ENCODE measurements at regions not wholly inside any gene's neighbourhood (a gene's known extent, or its start where the extent isn't known, plus 50 kb on each side); places are given as distances from the start of the nearest gene placed in this dataset.

DNA sequence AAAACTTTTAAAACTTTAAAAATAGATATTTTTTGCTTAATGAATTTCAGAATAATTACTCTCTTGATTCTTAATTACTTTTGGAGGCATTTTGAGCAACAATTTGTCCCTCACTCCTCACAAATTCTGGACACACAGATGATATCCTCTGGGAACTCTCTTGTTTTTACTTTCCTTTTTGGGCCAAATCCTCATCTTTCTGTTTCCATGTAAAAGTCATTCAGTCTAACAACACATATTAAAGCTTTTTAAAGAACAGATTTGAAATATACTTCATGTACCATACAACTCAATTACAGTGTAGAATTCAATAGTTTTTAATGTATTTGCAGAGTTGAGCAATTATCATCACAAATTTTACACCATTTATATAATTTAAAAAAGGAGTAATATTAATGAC lies 983.1 kb downstream of the STIM2 start:
- TF ChIP-seq, protein P1, sequence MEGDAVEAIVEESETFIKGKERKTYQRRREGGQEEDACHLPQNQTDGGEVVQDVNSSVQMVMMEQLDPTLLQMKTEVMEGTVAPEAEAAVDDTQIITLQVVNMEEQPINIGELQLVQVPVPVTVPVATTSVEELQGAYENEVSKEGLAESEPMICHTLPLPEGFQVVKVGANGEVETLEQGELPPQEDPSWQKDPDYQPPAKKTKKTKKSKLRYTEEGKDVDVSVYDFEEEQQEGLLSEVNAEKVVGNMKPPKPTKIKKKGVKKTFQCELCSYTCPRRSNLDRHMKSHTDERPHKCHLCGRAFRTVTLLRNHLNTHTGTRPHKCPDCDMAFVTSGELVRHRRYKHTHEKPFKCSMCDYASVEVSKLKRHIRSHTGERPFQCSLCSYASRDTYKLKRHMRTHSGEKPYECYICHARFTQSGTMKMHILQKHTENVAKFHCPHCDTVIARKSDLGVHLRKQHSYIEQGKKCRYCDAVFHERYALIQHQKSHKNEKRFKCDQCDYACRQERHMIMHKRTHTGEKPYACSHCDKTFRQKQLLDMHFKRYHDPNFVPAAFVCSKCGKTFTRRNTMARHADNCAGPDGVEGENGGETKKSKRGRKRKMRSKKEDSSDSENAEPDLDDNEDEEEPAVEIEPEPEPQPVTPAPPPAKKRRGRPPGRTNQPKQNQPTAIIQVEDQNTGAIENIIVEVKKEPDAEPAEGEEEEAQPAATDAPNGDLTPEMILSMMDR (conservative IDR thresholded peaks at IDR 0.05 in 1 of 2, IDR thresholded peaks at IDR 0.05 in 1 of 2; ENCODE audit: low read depth in 1 of 2, low read length in 2 of 2), result no peak
- no peak for TF ChIP-seq EZH2 (IDR thresholded peaks at IDR 0.05; ENCODE audit: low read length, missing control alignments)

Data from fibroblast of lung (primary cell).